ENCODE measurements at regions not wholly inside any gene's neighbourhood (a gene's known extent, or its start where the extent isn't known, plus 50 kb on each side); places are given as distances from the start of the nearest gene placed in this dataset.

- TF ChIP-seq SIX5 (IDR thresholded peaks at IDR 0.05; ENCODE audit: borderline replicate concordance in 1 of 2, insufficient read depth in 1 of 2, low read depth in 1 of 2, low read length in 2 of 2) (no peak), HLTF (IDR thresholded peaks at IDR 0.05) (no peak), ZBTB1 (CRISPR knock-in tag; IDR thresholded peaks at IDR 0.05; ENCODE audit: borderline replicate concordance, low read depth) (no peak), ZZZ3 (IDR thresholded peaks at IDR 0.05) (no peak), SAP30 (IDR thresholded peaks at IDR 0.05; ENCODE audit: borderline replicate concordance, insufficient read depth, low read depth, low read length, poor library complexity, severe bottlenecking) (no peak)
Observed at GRCh38 chr10:84765656-84766055, 437.3 kb downstream of the CCSER2 start (continued).

DNA sequence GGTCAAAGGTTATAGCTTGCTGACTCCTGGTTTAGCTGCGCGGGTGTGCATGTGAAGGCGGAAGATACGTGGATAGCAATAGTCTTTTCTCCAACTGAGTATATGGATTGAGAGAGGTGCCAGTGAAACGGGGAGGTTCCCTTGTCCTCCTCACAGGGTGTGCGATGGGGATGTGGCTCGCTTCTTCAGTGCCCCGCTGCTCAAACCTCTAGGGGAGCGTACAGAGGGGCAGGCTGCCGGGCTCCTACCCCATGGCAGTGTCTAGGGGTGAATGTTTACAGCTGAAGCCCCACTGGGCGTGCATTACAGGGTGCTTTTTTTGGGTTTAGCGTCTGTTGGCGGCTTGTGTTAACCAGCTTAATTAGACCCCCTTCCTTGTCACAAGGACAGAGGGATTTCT, 438.5 kb downstream of the CCSER2 start:
- Histone ChIP-seq H3K4me3 (no peak overlapping the region), H3K4me1 (replicated peaks in 1 of 2; ENCODE audit: control insufficient read depth in 2 of 2, insufficient read depth in 2 of 2, low read length in 2 of 2) (no peaks in the 10 kb centered on the region), H3K36me3 (ENCODE audit: control insufficient read depth, insufficient read depth, low read length) (no peaks in the 10 kb centered on the region), H3K9me1 (ENCODE audit: control insufficient read depth, insufficient read depth, low read length) (no peaks in the 10 kb centered on the region), H3K27ac (ENCODE audit: extremely low read depth, low read depth, low read length) (no peak overlapping the region), H3K4me2 (ENCODE audit: insufficient read depth, low read length) (no peak overlapping the region), H3K79me2 (ENCODE audit: control insufficient read depth, insufficient read depth, low read length) (no peaks in the 10 kb centered on the region), H2AFZ (ENCODE audit: low read depth, low read length) (no peak overlapping the region), H3K27me3 (ENCODE audit: control insufficient read depth in 2 of 2, insufficient read depth in 2 of 2, low read length in 2 of 2) (no peaks in the 10 kb centered on the region), H4K20me1 (replicated peaks; ENCODE audit: control insufficient read depth, insufficient read depth, low read length) (no peaks in the 10 kb centered on the region), H3K9me3 (replicated peaks; ENCODE audit: control insufficient read depth, insufficient read depth, low read depth, low read length) (no peaks in the 10 kb centered on the region), H3K9ac (ENCODE audit: insufficient read depth in 1 of 2, low read depth in 2 of 2, low read length in 2 of 2) (no peak overlapping the region)
- no peak for ATAC-seq
- in situ Hi-C loops (cut with MboI) (no loop called here), intact Hi-C loops (cut with micrococcal nuclease) (no loop called here)
- no TSS peak for BruUV-seq (replicated peaks)
- FAIRE-seq, result no peak
- CTCF ChIA-PET (ENCODE audit: low intra/inter-chr PET ratio), result no interaction called here
- POLR2A ChIA-PET, result interaction anchor here (0.7 kb wide), 1 partner anchor 445 kb away, joined by 3 read pairs; no protein-coding TSS in a partner anchor
- under 1% methylated on average over 13 of the region's 13 CpGs for WGBS (ENCODE audit: insufficient coverage, low coverage, missing lambda C conversion rate)
- DNase-seq (ENCODE audit: extremely low read depth in 1 of 4, low spot score in 3 of 4), result no peak
- no peak for TF ChIP-seq ZBTB8A (IDR thresholded peaks at IDR 0.05; ENCODE audit: partially characterized antibody)
- no peak for TF ChIP-seq THAP12 (CRISPR knock-in tag; IDR thresholded peaks at IDR 0.05)
- no peak for TF ChIP-seq GATA2 (CRISPR knock-in tag; IDR thresholded peaks at IDR 0.05)
- no peak for TF ChIP-seq MEIS2 (IDR thresholded peaks at IDR 0.05; ENCODE audit: partially characterized antibody)
- no peak for TF ChIP-seq HDAC6 (IDR thresholded peaks at IDR 0.05; ENCODE audit: low read depth, low read length)
- no peak for TF ChIP-seq KLF13 (tag; IDR thresholded peaks at IDR 0.05; ENCODE audit: borderline replicate concordance, low read depth)
- no peak for TF ChIP-seq ZNF75A (CRISPR knock-in tag; IDR thresholded peaks at IDR 0.05)
- TF ChIP-seq CBX1 (IDR thresholded peaks at IDR 0.05; ENCODE audit: low read depth), result no peak
- TF ChIP-seq, protein P1, sequence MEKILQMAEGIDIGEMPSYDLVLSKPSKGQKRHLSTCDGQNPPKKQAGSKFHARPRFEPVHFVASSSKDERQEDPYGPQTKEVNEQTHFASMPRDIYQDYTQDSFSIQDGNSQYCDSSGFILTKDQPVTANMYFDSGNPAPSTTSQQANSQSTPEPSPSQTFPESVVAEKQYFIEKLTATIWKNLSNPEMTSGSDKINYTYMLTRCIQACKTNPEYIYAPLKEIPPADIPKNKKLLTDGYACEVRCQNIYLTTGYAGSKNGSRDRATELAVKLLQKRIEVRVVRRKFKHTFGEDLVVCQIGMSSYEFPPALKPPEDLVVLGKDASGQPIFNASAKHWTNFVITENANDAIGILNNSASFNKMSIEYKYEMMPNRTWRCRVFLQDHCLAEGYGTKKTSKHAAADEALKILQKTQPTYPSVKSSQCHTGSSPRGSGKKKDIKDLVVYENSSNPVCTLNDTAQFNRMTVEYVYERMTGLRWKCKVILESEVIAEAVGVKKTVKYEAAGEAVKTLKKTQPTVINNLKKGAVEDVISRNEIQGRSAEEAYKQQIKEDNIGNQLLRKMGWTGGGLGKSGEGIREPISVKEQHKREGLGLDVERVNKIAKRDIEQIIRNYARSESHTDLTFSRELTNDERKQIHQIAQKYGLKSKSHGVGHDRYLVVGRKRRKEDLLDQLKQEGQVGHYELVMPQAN (IDR thresholded peaks at IDR 0.05; ENCODE audit: borderline replicate concordance), result no peak
- no peak for TF ChIP-seq ELF1 (tag; IDR thresholded peaks at IDR 0.05)

Data from K562 (cell line).